ENCODE measurements at regions not wholly inside any gene's neighbourhood (a gene's known extent, or its start where the extent isn't known, plus 50 kb on each side); places are given as distances from the start of the nearest gene placed in this dataset.

DNA sequence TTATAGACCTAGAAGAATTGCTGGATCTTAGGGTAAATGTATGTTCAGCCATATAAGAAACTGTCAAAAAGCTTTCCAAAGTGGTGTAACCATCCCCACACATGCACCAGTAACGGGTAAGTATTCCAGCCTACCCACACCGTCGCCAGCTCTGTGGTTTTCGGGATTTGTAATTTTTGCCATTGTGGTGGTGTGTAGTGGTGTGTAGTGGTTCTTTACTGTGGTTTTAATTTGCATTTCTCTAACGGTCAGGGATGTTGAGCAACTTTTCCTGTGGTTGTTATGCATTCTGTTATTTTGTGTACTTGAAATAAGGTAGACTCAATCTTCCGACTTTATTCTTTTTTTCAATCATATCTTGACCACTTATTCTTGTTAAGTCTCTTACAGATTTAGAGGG lies 342.4 kb upstream of the AJAP1 start:
- Histone ChIP-seq H3K27me3 (ENCODE audit: low read length) (no peaks in the 10 kb centered on the region), H3K9ac (ENCODE audit: low read length) (no peak overlapping the region), H2AFZ (ENCODE audit: low read depth, low read length, severe bottlenecking) (no peak overlapping the region), H3K27ac (ENCODE audit: low read depth, low read length) (peak overlapping the region; percentile 96), H3K9me3 (ENCODE audit: insufficient read depth, low read length) (peaks cover 17% of the 10 kb centered on the region; the same call in 1 of the 2 replicates), H3K79me2 (ENCODE audit: insufficient read depth, low read length) (no peaks in the 10 kb centered on the region), H3K36me3 (ENCODE audit: low read length) (0 out of 2 replicates have a peak, but pooled peaks cover 5% of the 10 kb centered on the region), H4K20me1 (ENCODE audit: low read depth, low read length) (no peaks in the 10 kb centered on the region), H3K9me2 (replicated peaks; ENCODE audit: insufficient read depth, low read length) (no peaks in the 10 kb centered on the region), H3K4me2 (ENCODE audit: low read depth, low read length, poor library complexity, severe bottlenecking) (peak overlapping the region; percentile 55), H3K4me3 (ENCODE audit: insufficient read depth, low read length, poor library complexity, severe bottlenecking) (peak overlapping the region; percentile 8), H3F3A (ENCODE audit: insufficient read depth) (peaks cover 20% of the 10 kb centered on the region; the same call in 1 of the 2 replicates)
- TF ChIP-seq, protein P1, sequence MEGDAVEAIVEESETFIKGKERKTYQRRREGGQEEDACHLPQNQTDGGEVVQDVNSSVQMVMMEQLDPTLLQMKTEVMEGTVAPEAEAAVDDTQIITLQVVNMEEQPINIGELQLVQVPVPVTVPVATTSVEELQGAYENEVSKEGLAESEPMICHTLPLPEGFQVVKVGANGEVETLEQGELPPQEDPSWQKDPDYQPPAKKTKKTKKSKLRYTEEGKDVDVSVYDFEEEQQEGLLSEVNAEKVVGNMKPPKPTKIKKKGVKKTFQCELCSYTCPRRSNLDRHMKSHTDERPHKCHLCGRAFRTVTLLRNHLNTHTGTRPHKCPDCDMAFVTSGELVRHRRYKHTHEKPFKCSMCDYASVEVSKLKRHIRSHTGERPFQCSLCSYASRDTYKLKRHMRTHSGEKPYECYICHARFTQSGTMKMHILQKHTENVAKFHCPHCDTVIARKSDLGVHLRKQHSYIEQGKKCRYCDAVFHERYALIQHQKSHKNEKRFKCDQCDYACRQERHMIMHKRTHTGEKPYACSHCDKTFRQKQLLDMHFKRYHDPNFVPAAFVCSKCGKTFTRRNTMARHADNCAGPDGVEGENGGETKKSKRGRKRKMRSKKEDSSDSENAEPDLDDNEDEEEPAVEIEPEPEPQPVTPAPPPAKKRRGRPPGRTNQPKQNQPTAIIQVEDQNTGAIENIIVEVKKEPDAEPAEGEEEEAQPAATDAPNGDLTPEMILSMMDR (IDR thresholded peaks at IDR 0.05; ENCODE audit: insufficient read depth, low read length, poor library complexity, severe bottlenecking): no peak
- TF ChIP-seq EZH2phosphoT487 (conservative IDR thresholded peaks at IDR 0.05; ENCODE audit: low read length): no peak

DNA sequence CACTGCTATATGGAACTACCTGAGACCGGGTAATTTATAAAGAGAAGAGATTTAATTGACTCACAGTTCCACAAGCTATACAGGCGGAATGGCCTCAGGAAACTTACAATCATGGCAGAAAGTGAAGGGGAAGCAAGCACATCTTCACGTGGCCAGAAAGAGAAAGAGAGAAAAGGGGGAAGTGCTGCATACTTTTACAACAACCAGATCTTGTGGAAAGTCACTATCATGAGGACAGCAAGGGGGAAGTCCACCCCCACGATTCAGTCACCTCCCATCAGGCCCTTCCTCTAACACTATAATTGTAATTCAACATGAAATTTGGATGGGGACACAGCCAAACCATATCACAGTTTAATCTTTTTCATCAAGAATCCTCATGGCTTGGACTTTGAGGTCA lies 339.2 kb upstream of the AJAP1 start:
- Histone ChIP-seq H3K4me2 (ENCODE audit: low read depth, low read length, poor library complexity, severe bottlenecking) (no peak overlapping the region), H3K79me2 (ENCODE audit: insufficient read depth, low read length) (no peaks in the 10 kb centered on the region), H3K9me2 (replicated peaks; ENCODE audit: insufficient read depth, low read length) (no peaks in the 10 kb centered on the region), H3K4me3 (ENCODE audit: insufficient read depth, low read length, poor library complexity, severe bottlenecking) (no peak overlapping the region), H3K27ac (ENCODE audit: low read depth, low read length) (no peak overlapping the region), H3F3A (ENCODE audit: insufficient read depth) (peaks cover 18% of the 10 kb centered on the region; the same call in 1 of the 2 replicates), H4K20me1 (ENCODE audit: low read depth, low read length) (no peaks in the 10 kb centered on the region), H3K36me3 (ENCODE audit: low read length) (0 out of 2 replicates have a peak, but pooled peaks cover 5% of the 10 kb centered on the region), H3K27me3 (ENCODE audit: low read length) (no peaks in the 10 kb centered on the region), H3K9ac (ENCODE audit: low read length) (no peak overlapping the region), H2AFZ (ENCODE audit: low read depth, low read length, severe bottlenecking) (no peak overlapping the region), H3K9me3 (ENCODE audit: insufficient read depth, low read length) (peaks cover 17% of the 10 kb centered on the region; the same call in 1 of the 2 replicates)
- no peak for TF ChIP-seq EZH2phosphoT487 (conservative IDR thresholded peaks at IDR 0.05; ENCODE audit: low read length)
- TF ChIP-seq, protein P1 (IDR thresholded peaks at IDR 0.05; ENCODE audit: insufficient read depth, low read length, poor library complexity, severe bottlenecking): no peak

DNA sequence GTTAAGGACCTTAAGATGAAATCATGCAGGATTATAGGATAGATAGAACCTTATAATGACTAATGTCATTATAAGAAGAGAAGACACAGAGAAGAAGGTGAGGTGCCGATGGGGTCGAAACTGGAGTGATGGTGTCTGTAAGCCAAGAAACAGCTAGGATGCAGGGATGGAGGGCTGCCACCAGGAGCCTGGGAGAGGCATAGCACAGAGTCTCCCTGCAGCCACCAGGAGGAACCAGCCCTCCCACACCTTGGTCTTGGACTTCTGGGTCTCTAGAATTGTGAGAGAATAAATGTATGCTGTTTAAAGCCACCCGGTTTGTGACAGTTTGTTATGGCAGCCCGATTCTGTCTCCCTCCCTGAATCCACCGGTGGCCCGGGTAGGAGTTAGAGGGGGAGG lies 337.2 kb upstream of the AJAP1 start:
- Histone ChIP-seq H3K27me3 (ENCODE audit: low read length) (no peaks in the 10 kb centered on the region), H3F3A (ENCODE audit: insufficient read depth) (no peaks in the 10 kb centered on the region), H4K20me1 (ENCODE audit: low read depth, low read length) (no peaks in the 10 kb centered on the region), H3K4me2 (ENCODE audit: low read depth, low read length, poor library complexity, severe bottlenecking) (no peak overlapping the region), H3K4me3 (ENCODE audit: insufficient read depth, low read length, poor library complexity, severe bottlenecking) (no peak overlapping the region), H3K9ac (ENCODE audit: low read length) (no peak overlapping the region), H2AFZ (ENCODE audit: low read depth, low read length, severe bottlenecking) (no peak overlapping the region), H3K36me3 (ENCODE audit: low read length) (0 out of 2 replicates have a peak, but pooled peaks cover 5% of the 10 kb centered on the region), H3K9me2 (replicated peaks; ENCODE audit: insufficient read depth, low read length) (no peaks in the 10 kb centered on the region), H3K9me3 (ENCODE audit: insufficient read depth, low read length) (peaks cover 17% of the 10 kb centered on the region; the same call in 1 of the 2 replicates), H3K79me2 (ENCODE audit: insufficient read depth, low read length) (no peaks in the 10 kb centered on the region), H3K27ac (ENCODE audit: low read depth, low read length) (no peak overlapping the region)
- no peak for TF ChIP-seq EZH2phosphoT487 (conservative IDR thresholded peaks at IDR 0.05; ENCODE audit: low read length)
- TF ChIP-seq, protein P1 (IDR thresholded peaks at IDR 0.05; ENCODE audit: insufficient read depth, low read length, poor library complexity, severe bottlenecking): no peak
